ENCODE measurements at regions not wholly inside any gene's neighbourhood (a gene's known extent, or its start where the extent isn't known, plus 50 kb on each side); places are given as distances from the start of the nearest gene placed in this dataset.
"Not testable (repeated sequence)": the region's sequence is repeated elsewhere in the genome, so short reads cannot be mapped to it uniquely, and the experiment has no call there.

- H3K4me3 ChIP-seq (ENCODE audit: low read depth, low read length): no peak overlapping the region
- no peak for TF ChIP-seq CTCF (IDR thresholded peaks at IDR 0.05; ENCODE audit: low read depth, low read length)
- no peak for DNase-seq (ENCODE audit: low read depth, low spot score)
- in situ Hi-C loops (cut with HindIII; ENCODE audit: low sequenced_read_pairs): no loop called here
Observed at GRCh38 chr3:194054016-194054415, 81.9 kb upstream of the HES1 start.

DNA sequence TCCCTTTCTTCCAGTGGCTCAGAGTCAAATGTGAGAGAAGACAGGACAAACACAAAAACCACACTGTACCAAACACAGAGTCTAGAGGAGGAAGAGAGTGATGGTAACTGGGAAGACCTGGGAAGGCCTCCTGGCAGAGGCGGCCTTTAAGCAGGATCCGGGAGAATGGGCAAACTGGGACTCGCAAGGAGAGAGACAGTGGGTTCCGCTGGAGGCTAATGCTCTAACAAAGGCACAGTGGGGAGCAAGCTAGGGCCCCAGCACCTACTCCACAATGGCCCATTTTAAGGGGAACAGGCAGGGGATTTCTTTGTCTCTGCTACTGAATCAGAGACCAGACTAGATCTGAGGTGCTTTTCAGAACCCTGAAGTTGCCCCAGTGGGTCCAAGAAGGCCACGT is 81.4 kb upstream of the HES1 start:
- in situ Hi-C loops (cut with HindIII; ENCODE audit: low sequenced_read_pairs): no loop called here
- no peak overlapping the region for H3K4me3 ChIP-seq (ENCODE audit: low read depth, low read length)
- no peak for TF ChIP-seq CTCF (IDR thresholded peaks at IDR 0.05; ENCODE audit: low read depth, low read length)
- no peak for DNase-seq (ENCODE audit: low read depth, low spot score)

DNA sequence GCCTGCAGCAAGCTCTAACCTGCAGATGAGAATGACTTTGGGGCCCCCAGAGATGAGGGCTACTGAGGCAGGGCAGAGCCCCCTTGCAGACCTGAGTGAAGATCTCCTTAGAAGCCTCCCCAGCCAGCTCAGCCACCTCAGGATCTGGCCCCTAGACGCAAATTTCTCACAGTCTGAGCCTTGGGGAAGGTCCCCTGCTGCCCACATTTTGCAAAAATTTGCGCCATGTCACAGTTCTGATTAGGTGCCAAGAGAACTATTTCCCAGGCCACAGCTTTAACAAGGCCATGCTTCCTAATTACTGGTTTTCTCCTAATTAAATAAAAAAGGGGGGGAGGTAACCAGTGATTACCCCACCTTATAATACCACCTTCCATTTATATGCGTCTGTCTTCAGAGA is 81.0 kb upstream of the HES1 start:
- no peak for TF ChIP-seq CTCF (IDR thresholded peaks at IDR 0.05; ENCODE audit: low read depth, low read length)
- H3K4me3 ChIP-seq (ENCODE audit: low read depth, low read length): no peak overlapping the region
- DNase-seq (ENCODE audit: low read depth, low spot score): no peak
- in situ Hi-C loops (cut with HindIII; ENCODE audit: low sequenced_read_pairs): no loop called here

- DNase-seq (ENCODE audit: low read depth, low spot score); H3K4me3 ChIP-seq (ENCODE audit: low read depth, low read length); in situ Hi-C loops (cut with HindIII; ENCODE audit: low sequenced_read_pairs): not testable (repeated sequence)
Observed at GRCh38 chr3:194056323-194056722, 79.6 kb upstream of the HES1 start.

DNA sequence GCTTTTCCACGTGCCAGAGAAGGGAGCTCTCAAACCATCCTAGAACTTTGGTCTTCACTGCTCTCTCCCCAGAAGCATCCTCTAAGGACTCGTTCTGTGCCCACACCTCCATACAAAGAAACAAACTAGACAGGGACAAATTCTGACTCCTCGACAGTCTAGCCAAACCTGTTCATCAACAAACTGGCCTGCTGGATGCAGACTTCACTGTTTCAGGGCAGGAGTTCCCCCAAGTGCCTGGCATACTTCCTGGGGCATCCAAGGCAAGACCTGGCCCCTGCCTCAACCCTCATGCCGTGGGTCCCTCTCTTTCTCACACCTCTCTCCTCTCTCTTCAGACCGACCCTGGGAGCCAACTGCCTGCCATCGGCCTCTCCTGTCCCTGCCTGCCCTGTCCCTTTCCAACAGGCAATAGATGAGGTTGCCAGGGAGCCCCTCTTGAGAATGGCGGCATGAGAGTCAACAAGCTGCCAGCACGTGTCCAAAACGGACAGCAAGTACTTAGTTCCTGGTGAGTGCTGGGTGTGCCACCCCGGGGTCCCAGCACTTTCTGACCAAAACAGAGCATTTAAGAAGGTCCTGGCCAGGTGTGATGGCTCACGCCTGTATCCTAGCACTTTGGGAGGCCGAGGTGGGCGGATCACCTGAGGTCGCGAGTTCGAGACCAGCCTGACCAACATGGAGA is 79.1 kb upstream of the HES1 start:
- DNase-seq (ENCODE audit: low read depth, low spot score): no peak
- H3K4me3 ChIP-seq (ENCODE audit: low read depth, low read length): no peak overlapping the region
- TF ChIP-seq CTCF (IDR thresholded peaks at IDR 0.05; ENCODE audit: low read depth, low read length): no peak
- in situ Hi-C loops (cut with HindIII; ENCODE audit: low sequenced_read_pairs): no loop called here

GRCh38 chr3:194057570-194058188 is 78.3 kb upstream of the HES1 start:
- DNase-seq (ENCODE audit: low read depth, low spot score): no peak
- in situ Hi-C loops (cut with HindIII; ENCODE audit: low sequenced_read_pairs): no loop called here
- no peak for TF ChIP-seq CTCF (IDR thresholded peaks at IDR 0.05; ENCODE audit: low read depth, low read length)
- H3K4me3 ChIP-seq (ENCODE audit: low read depth, low read length): no peak overlapping the region

GRCh38 chr3:194058189-194058571 is 77.8 kb upstream of the HES1 start:
- peak; percentile 67 for DNase-seq (ENCODE audit: low read depth, low spot score)
- no peak overlapping the region for H3K4me3 ChIP-seq (ENCODE audit: low read depth, low read length)
- in situ Hi-C loops (cut with HindIII; ENCODE audit: low sequenced_read_pairs): no loop called here
- TF ChIP-seq CTCF (IDR thresholded peaks at IDR 0.05; ENCODE audit: low read depth, low read length): no peak

All from astrocyte of the spinal cord (primary cell).